ENCODE measurements at regions not wholly inside any gene's neighbourhood (a gene's known extent, or its start where the extent isn't known, plus 50 kb on each side); places are given as distances from the start of the nearest gene placed in this dataset.

DNA sequence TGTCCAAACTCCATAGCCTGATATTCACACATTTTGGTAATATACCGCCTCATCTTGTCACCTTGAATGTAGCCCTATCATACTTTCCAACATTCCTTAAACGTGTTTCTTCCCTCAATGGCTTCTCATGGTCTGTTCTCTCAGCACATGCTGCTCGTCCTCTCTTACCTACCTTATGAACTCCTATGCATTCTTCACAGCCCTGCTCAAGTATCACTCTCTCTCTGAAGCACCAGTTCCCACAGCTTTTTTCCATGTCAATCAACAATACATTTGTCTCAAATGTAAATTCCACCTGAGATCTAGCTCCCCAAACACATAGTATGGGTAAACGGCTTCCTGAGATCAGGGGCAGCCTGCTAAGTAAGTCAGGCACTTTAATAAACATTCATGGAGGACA, 85.2 kb upstream of the ZMIZ1 start:
- in situ Hi-C loops (cut with HindIII; ENCODE audit: low pct_unique_long_range_greater_than_20kb, low sequenced_read_pairs): no loop called here
- DNase-seq (ENCODE audit: low read depth, low spot score): no peak

DNA sequence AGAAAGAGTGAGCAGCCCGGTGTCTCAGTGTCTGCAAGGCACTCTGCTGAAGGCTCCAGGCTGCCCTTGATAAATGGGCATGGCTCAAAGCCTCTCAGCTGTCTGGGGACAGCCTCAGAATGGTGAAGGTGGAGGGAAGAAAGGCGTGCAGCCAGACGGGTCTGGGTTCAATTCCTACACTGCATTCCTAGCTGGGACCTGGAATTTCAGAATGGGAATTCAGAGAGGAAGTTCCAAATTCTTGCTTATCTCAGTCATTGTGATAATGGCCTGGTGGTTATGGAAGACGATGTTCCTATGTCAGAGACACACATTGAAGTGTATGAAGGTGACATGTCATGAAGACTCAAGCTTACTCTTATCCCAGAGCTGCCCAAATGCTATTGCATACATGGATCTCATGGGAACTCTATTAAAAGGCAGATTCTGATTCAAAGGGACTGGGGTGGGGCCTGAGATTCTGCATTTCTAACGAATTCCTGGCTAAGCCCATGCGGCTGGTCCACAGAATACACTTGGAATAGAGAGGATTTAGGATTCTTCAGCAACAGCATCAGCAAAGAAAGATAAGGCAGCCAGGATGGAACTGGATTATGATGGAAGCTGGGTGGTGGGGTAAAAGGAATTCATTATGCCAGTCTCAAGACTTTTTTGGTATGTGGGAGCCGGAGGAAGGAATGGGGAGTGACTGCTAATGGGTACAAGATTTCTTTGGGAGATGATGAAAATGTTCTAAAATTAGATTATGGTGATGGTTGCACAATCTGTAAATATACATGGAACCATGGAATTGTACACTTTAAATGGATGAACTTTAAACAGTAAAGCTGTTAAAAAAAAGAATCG, 82.6 kb upstream of the ZMIZ1 start:
- no peak for DNase-seq (ENCODE audit: low read depth, low spot score)
- in situ Hi-C loops (cut with HindIII; ENCODE audit: low pct_unique_long_range_greater_than_20kb, low sequenced_read_pairs): no loop called here

DNA sequence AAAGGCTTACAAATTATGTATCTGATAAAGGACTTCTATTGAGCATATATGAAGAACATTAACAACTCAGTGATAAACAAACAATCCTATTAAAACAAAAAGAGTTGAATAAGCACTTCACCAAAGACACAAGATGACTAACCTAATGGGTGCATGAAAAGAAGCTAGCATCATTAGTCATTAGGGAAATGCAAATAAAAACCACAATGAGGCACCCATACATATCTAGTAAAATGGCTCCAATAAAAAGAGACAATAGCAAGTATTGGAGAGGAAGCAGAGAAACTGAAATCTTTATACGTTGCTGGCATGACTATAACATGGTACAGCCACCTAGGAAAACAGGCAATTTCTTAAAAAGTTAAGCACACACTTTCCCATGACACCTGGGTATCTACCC, 77.6 kb upstream of the ZMIZ1 start:
- DNase-seq (ENCODE audit: low read depth, low spot score): no peak
- in situ Hi-C loops (cut with HindIII; ENCODE audit: low pct_unique_long_range_greater_than_20kb, low sequenced_read_pairs): no loop called here

GRCh38 chr10:78992333-78992732, 76.4 kb upstream of the ZMIZ1 start:
- DNase-seq (ENCODE audit: low read depth, low spot score): no peak
- in situ Hi-C loops (cut with HindIII; ENCODE audit: low pct_unique_long_range_greater_than_20kb, low sequenced_read_pairs): no loop called here

- in situ Hi-C loops (cut with HindIII; ENCODE audit: low pct_unique_long_range_greater_than_20kb, low sequenced_read_pairs): no loop called here
- no peak for DNase-seq (ENCODE audit: low read depth, low spot score)
Observed at GRCh38 chr10:78993261-78993945, 75.4 kb upstream of the ZMIZ1 start.

GRCh38 chr10:78995987-78996791, 72.6 kb upstream of the ZMIZ1 start:
- in situ Hi-C loops (cut with HindIII; ENCODE audit: low pct_unique_long_range_greater_than_20kb, low sequenced_read_pairs): no loop called here

GRCh38 chr10:78996792-78997129, 72.0 kb upstream of the ZMIZ1 start:
- in situ Hi-C loops (cut with HindIII; ENCODE audit: low pct_unique_long_range_greater_than_20kb, low sequenced_read_pairs): no loop called here

More at GRCh38 chr10:78995987-78996791, 72.6 kb upstream of the ZMIZ1 start:
- DNase-seq (ENCODE audit: low read depth, low spot score): no peak

DNA sequence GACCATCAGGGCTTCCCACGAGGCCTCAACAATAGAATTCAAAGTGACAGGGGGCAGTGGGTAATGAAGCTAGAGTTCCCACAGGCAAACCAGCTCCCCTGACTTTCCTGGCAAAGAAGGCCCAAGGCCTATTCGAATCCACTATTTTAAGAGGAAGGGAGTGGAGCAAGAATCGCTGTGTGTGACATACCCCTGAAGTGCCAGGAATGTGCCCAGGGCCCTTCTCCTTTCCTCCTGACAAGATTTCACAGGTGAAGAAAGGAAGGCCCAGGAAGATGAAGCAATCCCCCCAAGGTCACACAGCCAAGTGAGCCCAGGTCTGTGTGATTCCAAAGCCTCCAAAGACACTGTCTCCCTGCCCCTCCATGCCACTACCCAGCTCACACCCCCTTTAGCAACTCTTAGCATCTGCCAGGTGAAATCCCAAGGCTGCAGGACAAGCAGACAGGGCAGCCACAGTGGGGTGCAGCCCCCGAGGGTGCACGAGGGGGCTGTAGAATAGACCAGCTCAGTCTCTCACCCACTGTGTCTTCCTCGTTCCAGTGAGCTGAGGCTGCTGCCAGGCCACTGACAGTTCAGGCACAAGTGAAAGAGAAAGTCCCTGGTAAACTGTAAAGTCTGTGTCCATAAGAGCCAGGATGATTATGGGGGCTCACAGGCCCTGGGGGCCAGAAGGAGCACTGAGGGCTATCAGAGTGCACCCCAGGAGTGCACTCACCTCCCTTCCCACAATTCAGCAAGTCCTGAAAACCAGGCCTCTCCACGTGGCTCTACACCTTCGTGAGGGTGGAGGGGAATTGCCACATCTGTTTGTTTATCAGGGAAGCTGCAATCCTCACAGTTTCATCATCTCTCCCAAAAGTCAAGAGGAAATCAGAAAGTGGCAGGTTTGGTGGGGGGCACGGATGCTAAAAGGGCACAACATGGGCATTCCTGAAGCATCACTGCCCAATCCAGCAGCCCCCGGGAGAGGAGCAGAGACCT, 70.8 kb upstream of the ZMIZ1 start:
- DNase-seq (ENCODE audit: low read depth, low spot score): no peak
- in situ Hi-C loops (cut with HindIII; ENCODE audit: low pct_unique_long_range_greater_than_20kb, low sequenced_read_pairs): no loop called here

More at GRCh38 chr10:78996792-78997129, 72.0 kb upstream of the ZMIZ1 start:
- DNase-seq (ENCODE audit: low read depth, low spot score): no peak

GRCh38 chr10:79001082-79001885, 67.5 kb upstream of the ZMIZ1 start:
- in situ Hi-C loops (cut with HindIII; ENCODE audit: low pct_unique_long_range_greater_than_20kb, low sequenced_read_pairs): no loop called here
- peak; percentile 10 for DNase-seq (ENCODE audit: low read depth, low spot score)

GRCh38 chr10:79002336-79002735, 66.4 kb upstream of the ZMIZ1 start:
- DNase-seq (ENCODE audit: low read depth, low spot score): peak; percentile 12
- in situ Hi-C loops (cut with HindIII; ENCODE audit: low pct_unique_long_range_greater_than_20kb, low sequenced_read_pairs): no loop called here

- in situ Hi-C loops (cut with HindIII; ENCODE audit: low pct_unique_long_range_greater_than_20kb, low sequenced_read_pairs): no loop called here
- DNase-seq (ENCODE audit: low read depth, low spot score): no peak
Observed at GRCh38 chr10:79003183-79004100, 65.3 kb upstream of the ZMIZ1 start.

GRCh38 chr10:79004311-79004710, 64.5 kb upstream of the ZMIZ1 start:
- in situ Hi-C loops (cut with HindIII; ENCODE audit: low pct_unique_long_range_greater_than_20kb, low sequenced_read_pairs): no loop called here
- no peak for DNase-seq (ENCODE audit: low read depth, low spot score)

GRCh38 chr10:79005126-79005810, 63.5 kb upstream of the ZMIZ1 start:
- in situ Hi-C loops (cut with HindIII; ENCODE audit: low pct_unique_long_range_greater_than_20kb, low sequenced_read_pairs): no loop called here

DNA sequence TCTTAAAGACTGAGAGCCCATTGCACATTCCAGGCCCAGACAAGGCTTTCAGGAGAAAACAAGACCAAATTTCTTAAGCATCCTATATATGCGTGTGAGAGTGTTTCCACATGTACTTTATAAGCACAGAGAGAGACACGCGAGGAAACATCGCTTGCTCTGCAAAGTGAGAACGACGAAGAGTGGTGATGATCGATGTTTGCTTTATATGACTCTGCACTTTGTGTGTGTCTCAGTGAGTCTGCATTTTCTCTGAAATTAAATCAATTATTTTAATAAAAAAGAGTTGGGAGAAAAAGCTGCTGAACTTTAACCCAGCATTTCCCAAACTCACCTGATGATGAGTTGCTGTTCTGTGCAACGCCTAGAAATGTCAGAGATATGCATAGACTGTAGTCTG, 61.7 kb upstream of the ZMIZ1 start:
- no peak for DNase-seq (ENCODE audit: low read depth, low spot score)
- in situ Hi-C loops (cut with HindIII; ENCODE audit: low pct_unique_long_range_greater_than_20kb, low sequenced_read_pairs): no loop called here

More at GRCh38 chr10:79005126-79005810, 63.5 kb upstream of the ZMIZ1 start:
- no peak for DNase-seq (ENCODE audit: low read depth, low spot score)
